ENCODE measurements at regions not wholly inside any gene's neighbourhood (a gene's known extent, or its start where the extent isn't known, plus 50 kb on each side); places are given as distances from the start of the nearest gene placed in this dataset.

GRCh38 chr1:95309031-95309471, 75.0 kb downstream of the RWDD3 start:
- H3K27me3 ChIP-seq = peaks cover 0 to 5% (median 0%) of the 10 kb centered on the region in 4 donors
- intact Hi-C loops (cut with DNase I) = no loop called here
- DNase-seq (ENCODE audit: extremely low spot score) = no peak
- TF ChIP-seq EP300 (IDR thresholded peaks at IDR 0.05) (no peak), CTCF (IDR thresholded peaks at IDR 0.05) (peak; percentile 50 to 81 (median 73))
- H3K4me1 ChIP-seq = peaks cover 0 to 30% (median 23%) of the 10 kb centered on the region in 4 donors
- 45% methylated on average over 2 of the region's 2 CpGs for WGBS
- no peaks in the 10 kb centered on the region for H3K9me3 ChIP-seq
- no peak overlapping the region for H3K4me3 ChIP-seq
- no peak overlapping the region for H3K27ac ChIP-seq (replicated peaks in 1 of 4)
- H3K36me3 ChIP-seq = no peaks in the 10 kb centered on the region

GRCh38 chr1:95311014-95311413, 77.0 kb downstream of the RWDD3 start:
- WGBS = 51% methylated on average over 7 of the region's 7 CpGs
- TF ChIP-seq EP300 (IDR thresholded peaks at IDR 0.05) (no peak), POLR2A (IDR thresholded peaks at IDR 0.05; ENCODE audit: low read depth) (no peak), CTCF (IDR thresholded peaks at IDR 0.05) (no peak), POLR2AphosphoS5 (IDR thresholded peaks at IDR 0.05) (no peak)
- H3K9me3 ChIP-seq = no peaks in the 10 kb centered on the region
- no peaks in the 10 kb centered on the region for H3K36me3 ChIP-seq
- no peak for DNase-seq (ENCODE audit: extremely low spot score)
- H3K27me3 ChIP-seq = peaks cover 0 to 5% (median 0%) of the 10 kb centered on the region in 4 donors
- H3K27ac ChIP-seq (replicated peaks in 1 of 4) = no peak overlapping the region
- intact Hi-C loops (cut with DNase I) = no loop called here
- H3K4me1 ChIP-seq = peaks cover 0 to 30% (median 23%) of the 10 kb centered on the region in 4 donors
- H3K4me3 ChIP-seq = no peak overlapping the region

- Histone ChIP-seq H3K4me3 (no peak overlapping the region), H3K27me3 (no peaks in the 10 kb centered on the region), H3K36me3 (no peaks in the 10 kb centered on the region), H3K27ac (replicated peaks in 1 of 4) (no peak overlapping the region), H3K4me1 (peaks cover 0 to 30% (median 23%) of the 10 kb centered on the region in 4 donors), H3K9me3 (no peaks in the 10 kb centered on the region)
- no peak for DNase-seq (ENCODE audit: extremely low spot score)
- TF ChIP-seq POLR2A (IDR thresholded peaks at IDR 0.05; ENCODE audit: low read depth) (no peak), POLR2AphosphoS5 (IDR thresholded peaks at IDR 0.05) (no peak), EP300 (IDR thresholded peaks at IDR 0.05) (no peak), CTCF (IDR thresholded peaks at IDR 0.05) (no peak)
- intact Hi-C loops (cut with DNase I) = no loop called here
- WGBS = 92% methylated on average over 2 of the region's 2 CpGs
Observed at GRCh38 chr1:95311762-95312161, 77.8 kb downstream of the RWDD3 start.

- DNase-seq (ENCODE audit: extremely low spot score) = no peak
- no peak overlapping the region for H3K27ac ChIP-seq (replicated peaks in 1 of 4)
- H3K27me3 ChIP-seq = no peaks in the 10 kb centered on the region
- H3K4me3 ChIP-seq = no peak overlapping the region
- no peak for TF ChIP-seq POLR2A (IDR thresholded peaks at IDR 0.05; ENCODE audit: low read depth)
- no peak for TF ChIP-seq EP300 (IDR thresholded peaks at IDR 0.05)
- TF ChIP-seq POLR2AphosphoS5 (IDR thresholded peaks at IDR 0.05) = no peak
- TF ChIP-seq CTCF (IDR thresholded peaks at IDR 0.05) = no peak
- no peaks in the 10 kb centered on the region for H3K9me3 ChIP-seq
- H3K4me1 ChIP-seq = peaks cover 0 to 30% (median 23%) of the 10 kb centered on the region in 4 donors
- WGBS = 77% methylated on average over 2 of the region's 2 CpGs
- H3K36me3 ChIP-seq = no peaks in the 10 kb centered on the region
- intact Hi-C loops (cut with DNase I) = no loop called here
Observed at GRCh38 chr1:95312181-95312580, 78.2 kb downstream of the RWDD3 start.

- WGBS = 72% methylated on average over 3 of the region's 3 CpGs
- TF ChIP-seq POLR2AphosphoS5 (IDR thresholded peaks at IDR 0.05) = no peak
- TF ChIP-seq EP300 (IDR thresholded peaks at IDR 0.05) = no peak
- no peak for TF ChIP-seq POLR2A (IDR thresholded peaks at IDR 0.05; ENCODE audit: low read depth)
- TF ChIP-seq CTCF (IDR thresholded peaks at IDR 0.05) = no peak
- H3K4me3 ChIP-seq = no peak overlapping the region
- no peaks in the 10 kb centered on the region for H3K27me3 ChIP-seq
- intact Hi-C loops (cut with DNase I) = no loop called here
- no peak overlapping the region for H3K27ac ChIP-seq (replicated peaks in 1 of 4)
- no peaks in the 10 kb centered on the region for H3K9me3 ChIP-seq
- peaks cover 0 to 28% (median 21%) of the 10 kb centered on the region in 4 donors for H3K4me1 ChIP-seq
- no peaks in the 10 kb centered on the region for H3K36me3 ChIP-seq
- DNase-seq (ENCODE audit: extremely low spot score) = no peak
Observed at GRCh38 chr1:95313527-95313926, 79.5 kb downstream of the RWDD3 start.
